ENCODE measurements at regions not wholly inside any gene's neighbourhood (a gene's known extent, or its start where the extent isn't known, plus 50 kb on each side); places are given as distances from the start of the nearest gene placed in this dataset.

DNA sequence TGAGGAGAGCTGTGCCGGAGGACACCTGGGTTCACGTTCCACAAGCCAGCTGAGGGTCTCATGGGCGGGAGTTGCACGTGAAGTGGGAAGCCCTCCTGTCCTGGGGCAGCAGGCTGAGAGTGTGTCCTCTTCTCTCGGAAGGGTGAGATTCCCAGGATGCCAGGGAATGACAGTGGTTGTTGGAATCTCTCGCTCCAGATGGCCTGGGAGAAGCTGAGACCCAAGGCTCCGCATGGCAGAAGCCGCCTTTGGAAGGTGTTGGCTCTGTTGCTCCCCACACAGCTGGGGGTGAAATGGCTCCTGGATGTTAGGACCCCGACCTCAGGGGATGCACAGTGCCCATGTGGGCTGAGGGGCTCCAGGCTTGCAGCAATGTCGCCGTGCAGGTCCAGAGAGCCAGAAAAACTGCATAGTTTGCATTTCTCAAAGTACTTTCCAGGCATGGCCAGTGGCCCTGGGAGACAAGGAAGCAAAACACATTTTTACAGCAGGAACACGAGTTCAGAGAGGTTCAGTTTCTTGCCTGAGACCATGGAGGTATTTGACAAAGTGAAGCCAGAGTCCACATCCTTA is 153.4 kb downstream of the TMEM18 start:
- Histone ChIP-seq H2BK20ac (ENCODE audit: low read length) (no peak overlapping the region), H4K20me1 (replicated peaks in 1 of 2; ENCODE audit: control insufficient read depth in 1 of 2, insufficient read depth in 2 of 2, low read length in 2 of 2) (peaks cover 0 to 7% of the 10 kb centered on the region in 2 experiments), H2BK120ac (replicated peaks; ENCODE audit: low read depth, low read length) (no peak overlapping the region), H3K27ac (ENCODE audit: low read depth, low read length) (no peak overlapping the region), H4K8ac (ENCODE audit: extremely low read depth, insufficient read depth, low read length) (no peak overlapping the region), H2BK5ac (ENCODE audit: low read depth, low read length) (no peak overlapping the region), H3K18ac (ENCODE audit: extremely low read depth, low read length) (no peak overlapping the region), H3K14ac (ENCODE audit: insufficient read length) (no peak overlapping the region), H3K56ac (replicated peaks; ENCODE audit: insufficient read length, low read depth, low read length) (no peak overlapping the region), H3K4me3 (ENCODE audit: extremely low read depth in 1 of 4, insufficient read depth in 2 of 4, low read depth in 3 of 4, low read length in 4 of 4) (no peak overlapping the region), H2BK15ac (ENCODE audit: low read length) (no peak overlapping the region), H3K9me3 (ENCODE audit: insufficient read depth in 2 of 2, low read depth in 1 of 2, low read length in 1 of 2) (peaks cover 0 to 9% of the 10 kb centered on the region in 2 experiments; a peak in 1 of 4 replicates), H4K5ac (ENCODE audit: insufficient read length, low read depth, low read length) (no peak overlapping the region), H3K23me2 (ENCODE audit: low read depth, low read length) (peaks cover 8% of the 10 kb centered on the region), H2AFZ (ENCODE audit: low read length) (no peak overlapping the region), H3K23ac (ENCODE audit: insufficient read length) (no peak overlapping the region), H3K4me2 (ENCODE audit: insufficient read depth in 1 of 2, low read depth in 2 of 2, low read length in 2 of 2) (no peak overlapping the region), H3K9ac (replicated peaks in 1 of 4; ENCODE audit: extremely low read depth in 1 of 4, low read depth in 3 of 4, low read length in 3 of 4) (no peak overlapping the region), H3K4ac (replicated peaks; ENCODE audit: insufficient read length, low read depth, low read length) (no peak overlapping the region), H4K91ac (replicated peaks; ENCODE audit: insufficient read length, low read length) (no peak overlapping the region), H3K4me1 (replicated peaks in 1 of 4; ENCODE audit: control insufficient read depth in 3 of 4, insufficient read depth in 4 of 4, low read length in 3 of 4) (peaks cover 0 to 8% (median 5%) of the 10 kb centered on the region in 4 experiments; a peak in 4 of 7 replicates), H3K79me1 (ENCODE audit: low read depth, low read length) (no peaks in the 10 kb centered on the region), H3K27me3 (replicated peaks in 1 of 4; ENCODE audit: control insufficient read depth in 3 of 4, extremely low read depth in 1 of 4, insufficient read depth in 3 of 4, low read length in 3 of 4) (peaks cover 0 to 3% (median 0%) of the 10 kb centered on the region in 4 experiments; a peak in 1 of 7 replicates), H2BK12ac (ENCODE audit: low read depth, low read length) (no peak overlapping the region), H3K79me2 (ENCODE audit: control insufficient read depth in 1 of 2, insufficient read depth in 2 of 2, low read length in 2 of 2) (no peaks in the 10 kb centered on the region), H2AK5ac (ENCODE audit: low read depth, low read length) (no peak overlapping the region), H3K36me3 (ENCODE audit: control insufficient read depth in 2 of 4, insufficient read depth in 4 of 4, low read length in 3 of 4) (no peaks in the 10 kb centered on the region)
- DNase-seq (ENCODE audit: low read depth in 1 of 2, low spot score in 2 of 2) (no peak), FAIRE-seq (no peak)
- POLR2A ChIA-PET (ENCODE audit: partially characterized antibody) = no interaction called here
- CTCF ChIA-PET (ENCODE audit: partially characterized antibody) = interaction anchor here (0.9 to 1.5 kb wide), 3 partner anchors 8 to 144 kb away, joined by 3 to 4 read pairs (median 3); no protein-coding TSS in a partner anchor
- TF ChIP-seq SAP30 (IDR thresholded peaks at IDR 0.05; ENCODE audit: insufficient read depth, insufficient replicate concordance, low read length) (no peak), SIN3A (conservative IDR thresholded peaks at IDR 0.05 in 1 of 2, IDR thresholded peaks at IDR 0.05 in 1 of 2; ENCODE audit: low read depth in 1 of 2, low read length in 2 of 2) (no peak), SP4 (IDR thresholded peaks at IDR 0.05; ENCODE audit: low read length) (no peak), BCL11A (IDR thresholded peaks at IDR 0.05; ENCODE audit: low read depth in 2 of 2, low read length in 2 of 2) (no peak), NRF1 (IDR thresholded peaks at IDR 0.05; ENCODE audit: low read depth, low read length) (no peak), CHD2 (IDR thresholded peaks at IDR 0.05; ENCODE audit: low read length) (no peak)
- 88% methylated on average over 12 of the region's 12 CpGs; no CpG with 5 or more reads in 1 of the 2 experiments for WGBS, 2 experiments (ENCODE audit: extremely low coverage in 1 of 2, insufficient coverage in 1 of 2, insufficient read length in 1 of 2, insufficient replicate concordance in 2 of 2, low coverage in 1 of 2, low lambda C conversion rate in 2 of 2, missing lambda C conversion rate in 1 of 2)
